GM19463 (cell line): ENCODE measurements at regions not wholly inside any gene's neighbourhood (a gene's known extent, or its start where the extent isn't known, plus 50 kb on each side); places are given as distances from the start of the nearest gene placed in this dataset.
"Not testable (repeated sequence)": the region's sequence is repeated elsewhere in the genome, so short reads cannot be mapped to it uniquely, and the experiment has no call there.

ENCODE experiments used
- ATAC-seq: cut with Tn5 transposase; IDR thresholded peaks from one replicate; pipeline ENCODE4 v1.9.1; 2021; ENCODE audit warnings: mild to moderate bottlenecking, moderate library complexity; ENCODE audit not compliant: unreplicated experiment

DNA sequence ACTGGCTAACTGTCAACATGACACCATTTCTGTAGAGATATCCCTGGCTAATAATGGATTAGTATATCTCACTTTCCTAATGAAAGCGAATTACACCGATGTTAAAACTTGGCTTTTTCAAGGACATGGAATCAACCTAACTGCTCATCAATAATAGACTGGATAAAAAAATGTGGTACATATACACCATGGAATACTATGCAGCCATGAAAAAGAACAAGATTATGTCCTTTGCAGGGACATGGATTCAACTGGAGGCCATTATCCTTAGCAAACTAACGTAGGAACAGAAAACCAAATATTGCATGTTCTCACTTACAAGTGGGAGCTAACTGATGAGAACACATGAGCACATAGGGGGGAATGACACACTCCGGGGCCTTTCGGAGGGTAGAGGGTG, 62.6 kb downstream of the ZIC1 start:
- ATAC-seq: no peak

DNA sequence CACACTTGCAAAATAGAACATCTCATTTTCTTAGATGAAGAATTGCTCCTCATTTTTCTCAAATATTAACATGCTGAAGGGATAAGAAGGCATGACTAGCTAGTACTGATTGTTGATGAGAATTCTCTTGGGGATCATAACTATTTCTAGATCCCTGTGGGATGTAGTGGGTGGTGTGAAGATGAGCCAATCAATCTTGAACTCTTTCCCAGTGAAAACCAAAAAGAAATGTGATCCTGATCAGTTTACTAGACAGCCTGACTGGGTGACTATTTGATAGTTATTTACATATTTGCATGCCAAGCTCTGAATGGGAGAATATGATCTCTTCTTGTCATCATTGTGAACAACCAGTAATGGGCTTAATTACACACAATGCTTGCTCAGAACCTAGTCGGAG, 63.7 kb downstream of the ZIC1 start:
- no peak for ATAC-seq

DNA sequence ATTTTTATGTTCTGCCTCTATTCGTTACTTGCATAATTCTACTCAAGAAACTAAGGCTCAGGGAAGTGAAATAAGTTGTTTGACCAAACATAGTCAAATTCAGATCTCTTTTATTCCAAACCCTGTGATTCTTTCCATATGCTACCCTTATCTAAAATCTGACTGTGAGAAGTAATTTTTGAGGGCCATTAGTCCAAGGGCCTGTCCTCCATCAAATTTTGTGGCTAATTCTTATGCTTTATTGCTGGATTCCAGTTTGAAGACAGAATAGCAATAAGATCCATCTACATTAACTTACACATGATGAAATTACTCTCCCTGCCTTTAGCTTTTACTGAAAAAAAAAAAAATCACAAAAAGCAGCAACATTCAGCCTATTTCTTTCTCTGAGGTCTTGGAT, 74.0 kb downstream of the ZIC1 start:
- ATAC-seq: no peak

DNA sequence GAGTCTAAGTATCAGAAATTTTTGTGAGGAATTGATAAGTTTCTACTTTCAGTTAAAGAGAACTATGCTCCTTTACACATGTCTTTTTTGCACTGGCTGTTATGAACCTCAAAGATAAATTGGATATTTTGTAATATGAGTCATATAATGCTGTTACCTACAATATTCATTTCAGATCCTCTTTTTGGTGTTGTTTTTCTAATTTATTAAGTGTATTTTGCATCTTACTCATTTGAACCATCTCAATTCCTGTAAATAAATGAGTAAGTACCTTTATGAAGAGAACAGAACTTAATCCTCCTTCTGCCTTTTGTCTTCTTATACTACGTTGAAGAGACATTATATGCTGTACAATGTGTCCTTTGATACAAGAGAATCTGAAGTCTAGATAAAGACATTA, 74.4 kb downstream of the ZIC1 start:
- ATAC-seq: no peak

DNA sequence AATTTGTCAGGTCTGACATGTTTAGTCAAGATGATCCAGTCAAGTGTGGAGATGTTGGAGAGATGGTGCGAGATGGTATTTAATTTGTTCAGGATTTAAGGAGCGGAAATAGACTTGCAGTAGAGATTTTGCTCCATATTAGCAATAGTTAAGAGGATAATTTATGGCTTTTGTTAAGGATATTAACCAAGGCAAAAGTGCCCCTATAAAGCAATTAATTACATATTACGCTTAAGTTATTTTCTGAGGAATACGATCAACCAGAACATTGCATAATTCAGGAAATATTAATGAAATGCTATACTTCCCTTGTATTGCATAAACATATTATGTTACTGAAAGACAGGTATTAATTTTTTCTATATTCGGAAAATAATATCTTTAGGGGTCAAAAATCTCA, 83.9 kb downstream of the ZIC1 start:
- ATAC-seq: no peak

DNA sequence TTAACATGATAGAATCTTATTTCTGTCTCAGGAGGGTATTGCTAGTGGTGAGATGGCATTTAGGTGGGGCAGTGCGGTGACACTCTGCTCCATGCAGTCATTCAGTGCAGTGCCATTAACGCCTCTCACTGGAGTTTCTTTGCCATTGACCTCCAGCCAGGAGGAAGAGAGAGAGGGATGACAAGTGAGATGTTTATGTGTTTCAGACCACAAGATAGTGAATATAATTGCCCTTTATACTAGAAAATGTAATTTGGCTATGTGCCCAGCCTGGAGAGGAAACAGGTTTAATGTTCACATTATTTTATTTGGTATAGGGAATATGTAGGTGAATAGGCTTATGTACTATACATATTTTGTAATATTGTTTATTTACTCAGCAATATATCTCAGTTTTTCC, 84.5 kb downstream of the ZIC1 start:
- ATAC-seq: no peak

DNA sequence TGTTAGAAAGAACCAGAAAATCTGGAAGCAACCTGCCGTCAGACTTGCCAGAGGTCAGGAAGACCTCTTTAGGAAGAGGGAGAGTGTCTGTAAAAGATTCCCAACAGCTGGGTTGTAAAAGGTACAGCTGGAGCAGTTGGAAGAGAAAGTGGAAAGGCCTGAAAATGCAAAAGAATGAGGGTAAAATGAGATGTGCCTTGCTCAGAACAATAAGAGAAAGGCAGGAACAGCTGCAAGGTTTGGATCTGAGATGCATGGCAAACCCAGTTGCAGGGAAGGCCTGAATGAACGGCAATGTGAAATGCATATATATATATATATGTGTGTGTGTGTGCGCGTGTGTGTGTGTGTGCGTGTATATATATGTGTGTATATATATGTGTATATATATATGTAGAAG, 88.1 kb downstream of the ZIC1 start:
- no peak for ATAC-seq

DNA sequence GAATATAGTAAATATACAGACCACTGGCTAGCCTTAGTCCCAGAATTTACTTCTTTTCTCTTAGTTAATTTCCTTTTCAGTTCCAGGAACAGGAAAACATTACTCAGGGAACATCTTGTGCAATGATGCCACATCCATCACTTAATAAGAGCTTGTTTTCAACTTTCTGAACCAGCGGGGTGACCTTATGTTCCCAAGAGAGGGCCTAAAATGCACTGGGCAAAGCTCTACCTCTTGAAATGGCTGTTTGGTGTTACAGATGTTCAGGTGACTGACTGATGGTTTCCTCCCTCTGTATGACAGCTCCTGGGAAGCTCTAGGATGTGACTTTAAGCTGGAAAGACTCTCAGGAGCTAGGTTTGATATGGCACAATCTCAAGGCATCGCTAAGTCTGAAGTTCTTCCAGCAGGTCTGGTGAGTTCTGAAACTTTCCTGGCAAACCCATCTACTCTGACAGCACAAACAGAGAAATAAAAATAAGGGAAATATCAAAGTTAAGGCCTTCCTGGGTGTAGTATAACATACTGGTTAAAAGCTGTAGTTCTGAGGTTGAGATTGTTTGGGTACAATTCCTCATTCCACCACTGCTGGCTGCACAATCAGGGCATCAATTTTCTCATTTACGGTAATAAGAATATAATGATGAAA, 98.6 kb downstream of the ZIC1 start:
- ATAC-seq: no peak

DNA sequence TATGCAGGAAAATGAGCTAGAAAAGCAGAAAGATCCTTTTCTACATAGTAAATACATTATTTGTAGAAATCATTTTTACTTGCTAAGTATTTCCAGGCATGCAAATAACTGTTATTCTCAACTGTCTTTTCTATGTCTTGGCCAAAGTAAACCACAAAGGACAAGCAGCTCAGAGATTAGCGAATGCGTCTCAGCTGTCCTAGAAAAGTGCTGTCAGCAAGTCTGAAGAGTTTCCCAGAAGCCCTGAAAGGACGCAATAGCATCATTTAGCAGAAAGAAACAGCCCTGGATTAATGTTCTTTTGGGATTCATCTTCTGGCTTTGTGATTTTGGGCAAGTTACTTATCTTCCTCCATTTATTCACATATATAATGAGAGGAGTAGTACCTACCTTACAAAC, 100.3 kb downstream of the ZIC1 start:
- ATAC-seq: no peak

DNA sequence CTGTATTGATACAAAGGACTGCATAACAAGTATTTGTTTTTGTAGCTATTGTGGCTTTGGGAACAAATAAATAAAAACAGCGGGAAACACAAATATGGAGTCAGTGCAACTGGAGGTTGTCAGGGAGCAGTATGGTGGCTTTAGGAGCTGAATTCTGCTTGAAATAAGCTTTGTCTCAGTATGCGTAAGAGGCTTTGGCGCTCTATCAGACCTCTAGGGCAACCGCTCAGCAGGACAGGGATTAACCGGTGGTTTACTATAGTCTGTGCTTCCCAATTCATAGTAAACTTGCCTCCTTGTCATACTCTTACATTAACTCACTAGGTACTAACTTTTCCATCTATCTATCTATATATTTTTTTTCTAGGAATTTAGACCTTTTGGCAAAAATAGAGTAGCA, 104.6 kb downstream of the ZIC1 start:
- no peak for ATAC-seq

DNA sequence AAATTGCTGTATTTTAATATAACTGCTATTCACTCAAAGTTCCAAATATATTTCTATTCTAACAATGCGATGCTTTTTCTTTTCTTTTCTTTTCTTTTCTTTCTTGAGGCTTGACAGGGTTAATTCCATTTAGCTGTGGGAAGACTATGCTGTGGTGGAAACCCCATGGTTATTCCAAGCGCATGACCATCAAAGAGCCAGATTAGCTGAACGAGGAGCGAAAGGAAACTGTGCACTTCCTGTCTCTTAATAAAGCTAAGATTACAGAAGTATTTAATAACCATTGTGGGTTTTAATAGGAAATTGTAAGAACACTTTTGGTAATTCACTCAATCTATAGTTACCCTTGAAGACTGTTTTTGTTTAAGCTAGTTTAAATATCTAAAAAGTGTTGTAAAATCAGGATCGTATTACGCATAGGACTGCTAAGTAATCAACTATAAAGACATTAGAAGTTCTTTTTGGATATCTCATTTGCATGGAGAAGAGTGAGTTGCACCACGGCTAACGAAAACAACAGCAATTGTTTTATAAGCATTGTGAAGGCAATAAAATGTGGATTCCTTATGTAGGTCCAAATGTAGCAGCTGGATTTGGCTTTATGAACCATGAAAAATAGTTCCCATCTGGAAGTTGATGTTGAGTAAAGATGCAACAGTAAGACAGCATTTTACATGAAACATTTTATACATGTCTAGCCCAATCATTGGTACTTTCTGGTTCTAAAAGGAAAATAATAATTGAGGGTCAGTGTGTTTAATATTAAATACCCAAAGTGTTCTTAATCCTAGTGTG, 105.4 kb downstream of the ZIC1 start:
- ATAC-seq: no peak

DNA sequence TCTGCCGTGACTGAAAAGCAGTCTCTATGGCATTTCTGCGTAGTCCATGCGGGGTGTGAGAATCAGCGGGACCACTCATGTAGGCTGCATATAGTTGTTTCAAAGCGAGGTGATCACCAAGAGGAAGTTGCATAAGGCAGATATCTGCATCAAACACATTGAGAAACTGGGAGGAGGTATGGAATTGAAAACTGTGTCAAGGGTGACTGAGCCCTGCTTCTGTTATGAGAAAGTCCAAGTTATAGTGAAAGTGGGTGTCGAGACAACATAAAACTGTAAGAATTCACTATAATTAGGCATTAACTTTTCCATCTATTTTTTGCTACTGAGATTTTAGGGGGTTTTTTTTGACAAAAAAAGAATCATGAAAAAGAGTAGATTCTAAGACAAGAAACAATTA, 109.3 kb downstream of the ZIC1 start:
- ATAC-seq: no peak

DNA sequence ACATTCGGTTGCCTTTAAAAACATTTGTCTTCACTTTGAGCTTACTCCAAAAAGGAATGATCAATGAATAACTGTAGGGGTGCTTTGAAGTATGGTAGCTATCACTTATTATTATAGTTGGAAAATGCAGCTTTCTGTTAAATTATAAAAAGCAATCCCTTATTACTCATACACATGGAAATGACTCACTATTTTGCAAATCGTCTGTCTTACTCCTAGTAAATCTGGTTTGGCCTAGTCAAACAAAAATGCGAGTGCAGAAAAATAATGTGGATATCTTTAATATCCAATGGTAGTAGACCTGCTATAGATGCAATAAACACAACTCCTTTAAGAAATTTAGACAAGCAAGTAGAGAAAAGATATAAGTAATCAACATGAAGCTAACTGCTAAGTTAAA, 112.5 kb downstream of the ZIC1 start:
- ATAC-seq: no peak

DNA sequence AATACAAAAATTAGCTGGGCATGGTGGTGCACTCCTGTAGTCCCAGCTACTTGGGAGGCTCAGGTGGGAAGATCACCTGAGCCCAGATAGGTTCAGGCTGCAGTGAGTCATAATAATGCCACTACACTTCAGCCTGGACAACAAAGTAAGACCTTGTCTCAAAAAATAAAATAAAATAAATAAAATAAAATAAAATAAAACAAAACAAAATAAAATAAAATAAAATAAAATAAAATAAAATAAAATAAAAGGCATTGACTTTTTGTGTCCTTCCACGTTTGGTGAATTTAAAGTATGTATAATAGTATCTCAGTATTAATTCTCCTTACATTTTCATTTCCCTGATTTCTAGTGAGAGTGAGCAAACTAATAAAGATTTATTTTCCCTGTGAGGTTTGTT, 113.6 kb downstream of the ZIC1 start:
- not testable (repeated sequence) for ATAC-seq

DNA sequence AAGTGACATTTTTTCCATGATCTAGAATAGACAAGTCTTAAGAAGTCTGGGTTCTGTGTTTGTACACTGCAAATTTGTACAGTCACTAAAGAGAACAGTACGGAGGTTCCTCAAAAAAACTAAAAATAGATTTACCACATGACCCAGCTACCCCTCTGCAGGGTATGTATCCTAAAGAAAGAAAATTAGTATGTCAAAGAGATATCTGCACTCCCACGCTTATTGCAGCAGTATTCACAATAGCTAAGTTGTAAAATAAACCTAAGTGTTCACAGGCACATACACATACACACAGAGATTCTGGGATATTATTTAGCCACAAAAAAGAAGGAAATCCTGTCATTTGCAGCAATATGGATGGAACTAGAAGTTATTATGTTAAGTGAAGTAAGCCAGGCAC, 120.4 kb downstream of the ZIC1 start:
- ATAC-seq: no peak

DNA sequence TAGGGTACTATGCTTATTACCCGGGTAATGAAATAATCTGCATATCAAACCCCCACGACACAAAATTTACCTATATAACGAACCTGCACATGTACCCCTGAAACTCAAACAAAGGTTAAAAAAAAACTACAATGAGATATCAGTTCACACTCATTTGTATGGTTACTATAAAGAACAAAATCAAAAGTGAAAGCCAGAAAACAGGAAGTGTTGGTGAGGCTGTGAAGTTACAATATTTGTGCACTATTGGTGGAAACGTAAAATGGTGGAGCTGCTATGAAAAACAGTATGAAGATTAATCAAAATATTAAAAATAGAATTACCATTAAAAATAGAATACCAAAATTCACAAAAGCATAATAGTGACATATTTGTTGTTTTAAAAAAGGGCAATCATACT, 128.9 kb downstream of the ZIC1 start:
- no peak for ATAC-seq

DNA sequence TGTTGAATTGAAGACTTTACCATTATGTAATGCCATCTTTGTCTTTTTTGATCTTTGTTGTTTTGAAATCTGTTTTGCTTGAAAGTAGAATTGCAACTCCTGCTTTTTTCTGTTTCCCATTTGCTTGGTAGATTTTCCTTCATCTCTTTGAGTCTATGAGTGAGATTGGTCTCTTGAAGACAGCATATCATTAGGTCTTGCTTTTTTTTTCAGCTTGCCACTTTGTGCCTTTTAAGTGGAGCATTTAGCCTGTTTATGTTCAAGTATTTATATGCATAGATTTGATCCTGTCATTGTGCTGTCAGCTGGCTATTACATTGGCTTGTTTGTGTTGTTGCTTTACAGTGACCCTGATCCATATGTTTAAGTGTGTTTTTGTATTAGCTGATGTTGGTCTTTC, 131.8 kb downstream of the ZIC1 start:
- ATAC-seq: no peak

DNA sequence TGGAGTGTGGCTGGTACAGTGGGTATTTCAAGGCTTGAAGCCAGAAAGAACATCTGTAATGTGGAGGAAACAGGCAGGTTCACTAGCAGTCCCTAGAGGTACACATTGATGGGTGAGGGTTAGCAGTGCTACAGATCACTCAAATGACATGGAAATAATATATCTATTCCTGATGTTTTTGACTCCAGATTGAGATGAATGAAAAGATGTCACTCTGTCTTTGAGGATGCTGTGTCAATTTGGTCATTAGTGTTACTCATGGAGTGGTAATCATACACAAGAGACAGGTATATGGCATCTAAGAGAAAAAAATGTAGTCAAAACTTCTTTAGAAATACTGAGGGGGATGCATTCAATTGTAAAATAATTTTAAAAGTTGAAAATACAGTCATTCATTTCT, 135.1 kb downstream of the ZIC1 start:
- ATAC-seq: no peak

DNA sequence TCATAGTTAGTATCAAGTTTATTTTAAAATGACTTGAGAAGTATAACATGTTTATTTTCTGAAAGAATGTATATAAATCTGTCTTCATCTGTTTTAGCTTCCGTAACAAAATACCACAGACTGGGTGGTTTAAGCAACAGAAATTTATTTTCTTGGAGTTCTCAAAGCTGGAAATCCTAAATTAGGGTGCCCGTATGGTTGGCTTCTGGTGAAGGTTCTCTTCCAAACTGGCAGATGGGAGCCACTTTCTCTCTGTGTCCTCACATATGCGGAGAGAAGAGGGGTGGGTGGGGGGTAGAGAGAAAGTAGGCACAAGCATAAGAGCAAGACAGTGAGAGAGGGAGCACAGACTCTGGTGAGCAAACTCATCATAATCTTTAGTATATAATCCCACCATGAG, 142.3 kb downstream of the ZIC1 start:
- no peak for ATAC-seq

DNA sequence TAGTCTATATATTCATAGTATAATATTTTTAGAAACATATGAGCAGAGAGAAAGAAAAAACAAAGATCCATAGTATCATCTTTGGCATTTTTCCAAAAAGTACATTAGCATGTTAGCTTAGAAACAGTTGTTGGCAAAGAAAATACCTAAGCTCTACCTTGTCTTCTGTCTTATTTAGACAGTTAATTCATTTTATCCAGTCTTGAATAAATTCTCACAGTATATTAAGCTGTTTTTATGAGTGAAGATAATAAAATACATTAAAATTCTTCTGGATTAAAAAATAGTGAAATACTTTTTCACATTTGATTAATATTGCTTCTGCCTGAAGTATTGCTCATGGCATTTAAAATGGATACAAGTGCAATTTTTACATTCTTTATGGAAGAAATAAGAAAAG, 145.2 kb downstream of the ZIC1 start:
- ATAC-seq: no peak

DNA sequence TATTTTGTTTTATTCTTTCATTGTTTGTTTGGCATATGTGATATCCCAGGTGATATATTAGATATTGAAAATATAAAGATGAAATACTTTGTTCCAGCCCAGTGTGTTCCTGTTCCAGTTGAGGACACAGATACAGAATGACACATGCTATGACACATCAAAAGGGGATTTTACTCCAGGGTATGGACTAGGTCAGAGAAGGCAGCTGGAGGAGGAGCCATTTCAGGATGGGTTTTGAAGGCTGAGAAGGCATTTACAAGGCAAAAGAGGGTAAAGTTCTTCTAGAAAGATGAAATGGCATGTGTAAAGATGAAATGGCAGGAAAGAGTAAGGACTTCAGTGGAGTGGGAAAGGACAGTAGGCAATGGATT, 163.8 kb downstream of the ZIC1 start:
- no peak for ATAC-seq

DNA sequence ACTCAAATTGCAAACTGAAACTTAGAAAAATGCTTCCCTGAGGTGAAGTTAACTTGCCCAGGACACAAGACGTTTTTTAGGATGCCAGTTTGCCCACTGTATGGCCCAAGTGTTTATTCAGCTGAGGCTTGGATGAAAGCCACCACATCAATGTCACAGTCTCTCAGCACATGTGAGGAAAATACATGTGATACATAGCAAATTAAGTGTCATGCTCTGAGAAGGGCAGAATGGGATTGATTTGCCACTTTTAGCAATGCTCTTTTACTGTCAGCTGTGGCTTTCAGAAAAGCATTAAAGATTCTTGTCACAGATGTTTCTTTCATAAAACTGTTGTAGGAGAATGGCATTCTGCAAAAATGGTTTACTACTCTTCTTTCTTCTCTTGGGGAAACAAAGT, 165.5 kb downstream of the ZIC1 start:
- no peak for ATAC-seq

DNA sequence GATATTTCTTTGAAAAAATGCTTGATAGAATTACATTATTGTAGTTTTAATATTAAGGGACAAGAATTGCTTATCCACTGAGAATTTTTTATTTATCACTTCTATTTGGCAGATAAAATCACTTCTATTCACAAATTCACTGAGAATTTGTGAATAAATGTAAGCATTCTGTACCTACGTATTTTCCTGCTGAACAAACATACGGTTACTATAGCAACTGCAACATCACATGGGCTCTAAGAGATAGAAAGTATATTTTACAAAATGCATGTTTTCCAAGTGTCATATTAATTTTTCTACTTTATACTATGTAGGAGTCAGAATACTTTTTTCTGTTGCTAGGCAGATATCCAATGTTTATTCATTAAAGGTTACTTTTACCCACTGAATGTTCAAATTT, 166.2 kb downstream of the ZIC1 start:
- no peak for ATAC-seq
